ENCODE measurements at regions not wholly inside any gene's neighbourhood (a gene's known extent, or its start where the extent isn't known, plus 50 kb on each side); places are given as distances from the start of the nearest gene placed in this dataset.

GRCh38 chr5:82713811-82714210, 363.4 kb downstream of the TMEM167A start:
- FAIRE-seq, result no peak
- no peak for TF ChIP-seq CTCF (IDR thresholded peaks at IDR 0.05; ENCODE audit: insufficient read depth, missing control alignments)
- no peak for DNase-seq (ENCODE audit: insufficient read length, low spot score)

GRCh38 chr5:82707741-82708140, 369.5 kb downstream of the TMEM167A start:
- DNase-seq (ENCODE audit: insufficient read length, low spot score), result no peak
- TF ChIP-seq CTCF (IDR thresholded peaks at IDR 0.05; ENCODE audit: insufficient read depth, missing control alignments), result no peak
- FAIRE-seq, result no peak

GRCh38 chr5:82704381-82704780, 372.8 kb downstream of the TMEM167A start:
- FAIRE-seq (no peak), DNase-seq (ENCODE audit: insufficient read length, low spot score) (no peak)
- TF ChIP-seq CTCF (IDR thresholded peaks at IDR 0.05; ENCODE audit: insufficient read depth, missing control alignments), result no peak

- no peak for TF ChIP-seq CTCF (IDR thresholded peaks at IDR 0.05; ENCODE audit: insufficient read depth, missing control alignments)
- FAIRE-seq, result no peak
Measured at GRCh38 chr5:82702046-82702445, 375.1 kb downstream of the TMEM167A start.

GRCh38 chr5:82699737-82700136, 377.5 kb downstream of the TMEM167A start:
- no peak for DNase-seq (ENCODE audit: insufficient read length, low spot score)
- TF ChIP-seq CTCF (IDR thresholded peaks at IDR 0.05; ENCODE audit: insufficient read depth, missing control alignments), result no peak
- FAIRE-seq, result no peak

More at GRCh38 chr5:82702046-82702445, 375.1 kb downstream of the TMEM167A start:
- DNase-seq (ENCODE audit: insufficient read length, low spot score), result no peak

GRCh38 chr5:82698026-82698425, 379.2 kb downstream of the TMEM167A start:
- no peak for DNase-seq (ENCODE audit: insufficient read length, low spot score)
- no peak for FAIRE-seq
- TF ChIP-seq CTCF (IDR thresholded peaks at IDR 0.05; ENCODE audit: insufficient read depth, missing control alignments), result no peak

GRCh38 chr5:82694711-82695285, 382.4 kb downstream of the TMEM167A start:
- FAIRE-seq, result no peak
- no peak for DNase-seq (ENCODE audit: insufficient read length, low spot score)
- TF ChIP-seq CTCF (IDR thresholded peaks at IDR 0.05; ENCODE audit: insufficient read depth, missing control alignments), result no peak
